Neural cell (in vitro differentiated cells): ENCODE measurements at regions not wholly inside any gene's neighbourhood (a gene's known extent, or its start where the extent isn't known, plus 50 kb on each side); places are given as distances from the start of the nearest gene placed in this dataset.

ENCODE experiments used
- H2AFZ ChIP-seq: fragments of 200-600, 300-800 bp; sonication (generic), shearing (Covaris generic); 2 replicates; pipeline ENCODE4 v1.6.0; 2014; ENCODE audit warnings: low read depth, mild to moderate bottlenecking, antibody characterized with exemption, low read length, moderate library complexity
- H3F3A ChIP-seq: fragments of 200-600 bp; shearing (Covaris generic); 2 replicates; pipeline ENCODE4 v1.6.1; 2016; ENCODE audit warnings: mild to moderate bottlenecking, moderate library complexity, mixed read lengths, antibody characterized with exemption, low read length; ENCODE audit not compliant: insufficient read depth, poor library complexity, severe bottlenecking
- H3K27ac ChIP-seq: fragments of 200-600, 300-800 bp; sonication (generic), shearing (Covaris generic); 2 replicates; pipeline ENCODE4 v1.5.1; 2014; ENCODE audit warnings: mild to moderate bottlenecking, low read length, moderate library complexity
- H3K27me3 ChIP-seq: fragments of 300-800, 200-600 bp; sonication (generic), shearing (Covaris generic); 2 replicates; pipeline ENCODE4 v1.6.0; 2014; ENCODE audit warnings: mild to moderate bottlenecking, low read depth, low read length, moderate library complexity; ENCODE audit not compliant: insufficient read depth
- H3K36me3 ChIP-seq: fragments of 300-800, 200-600 bp; sonication (generic), shearing (Covaris generic); 2 replicates; pipeline ENCODE4 v1.5.1; 2014; ENCODE audit warnings: mild to moderate bottlenecking, antibody characterized with exemption, low read length, moderate library complexity; ENCODE audit not compliant: insufficient read depth
- H3K4me2 ChIP-seq: fragments of 300-800, 200-600 bp; sonication (generic), shearing (Covaris generic); 2 replicates; pipeline ENCODE4 v1.6.0; 2014; ENCODE audit warnings: mild to moderate bottlenecking, low read length
- H3K4me3 ChIP-seq: fragments of 300-800, 200-600 bp; sonication (generic), shearing (Covaris generic); 2 replicates; pipeline ENCODE4 v1.5.1; 2014; ENCODE audit warnings: mild to moderate bottlenecking, low read length, moderate library complexity
- H3K79me2 ChIP-seq: fragments of 200-600 bp; shearing (Covaris generic); replicated peaks from 2 replicates; pipeline ENCODE4 v1.6.0; 2014; ENCODE audit warnings: mild to moderate bottlenecking, low read length, moderate library complexity; ENCODE audit not compliant: insufficient read depth
- H3K9ac ChIP-seq: fragments of 300-800, 200-600 bp; sonication (generic), shearing (Covaris generic); 2 replicates; pipeline ENCODE4 v1.6.1; 2016; ENCODE audit warnings: mild to moderate bottlenecking, low read length, mixed read lengths
- H3K9me2 ChIP-seq: fragments of 200-600 bp; shearing (Covaris generic); 2 replicates; pipeline ENCODE4 v1.6.1; 2016; ENCODE audit warnings: mild to moderate bottlenecking, low read length, mixed read lengths; ENCODE audit not compliant: insufficient read depth
- H3K9me3 ChIP-seq: fragments of 200-600, 300-800 bp; sonication (generic), shearing (Covaris generic); 2 replicates; pipeline ENCODE4 v1.6.1; 2016; ENCODE audit warnings: mild to moderate bottlenecking, mixed run types, low read length, moderate library complexity, mixed read lengths
- H4K20me1 ChIP-seq: fragments of 200-600 bp; shearing (Covaris generic); 2 replicates; pipeline ENCODE4 v1.6.1; 2016; ENCODE audit warnings: mild to moderate bottlenecking, mixed run types; ENCODE audit not compliant: insufficient read depth
- CTCF ChIP-seq: fragments of 450-650 bp; IDR thresholded peaks from 2 replicates; pipeline ENCODE4 v1.5.1; 2014; ENCODE audit warnings: antibody characterized with exemption, mild to moderate bottlenecking, moderate library complexity; ENCODE audit not compliant: poor library complexity, severe bottlenecking
- EP300 ChIP-seq: fragments of 450-650 bp; conservative IDR thresholded peaks from 2 replicates; pipeline ENCODE4 v1.6.1; 2014; ENCODE audit warnings: antibody characterized with exemption, mild to moderate bottlenecking, moderate library complexity; ENCODE audit not compliant: poor library complexity, severe bottlenecking
- EZH2 ChIP-seq: fragments of 200-600, 300-800 bp; shearing (Covaris generic), sonication (generic); IDR thresholded peaks from 2 replicates; pipeline ENCODE4 v1.6.1; 2014; ENCODE audit warnings: antibody characterized with exemption, low read length, borderline replicate concordance, mild to moderate bottlenecking; ENCODE audit not compliant: insufficient read depth, poor library complexity, severe bottlenecking
- MXI1 ChIP-seq: fragments of 450-650 bp; conservative IDR thresholded peaks from 2 replicates; pipeline ENCODE4 v1.6.1; 2014; ENCODE audit warnings: antibody characterized with exemption, mild to moderate bottlenecking; ENCODE audit not compliant: poor library complexity, severe bottlenecking
- POLR2AphosphoS5 ChIP-seq: IDR thresholded peaks from 2 replicates; pipeline ENCODE4 v1.6.1; 2012
- RAD21 ChIP-seq: fragments of 450-650 bp; conservative IDR thresholded peaks from 2 replicates; pipeline ENCODE4 v1.6.1; 2014; ENCODE audit warnings: antibody characterized with exemption, mild to moderate bottlenecking, moderate library complexity
- REST ChIP-seq: IDR thresholded peaks from 2 replicates; pipeline ENCODE4 v1.6.1; 2012; ENCODE audit warnings: borderline replicate concordance
- SMC3 ChIP-seq: fragments of 450-650 bp; conservative IDR thresholded peaks from 2 replicates; pipeline ENCODE4 v1.6.1; 2014; ENCODE audit warnings: antibody characterized with exemption, mild to moderate bottlenecking, moderate library complexity; ENCODE audit not compliant: poor library complexity
- TAF1 ChIP-seq: IDR thresholded peaks from 2 replicates; pipeline ENCODE4 v1.6.1; 2012; ENCODE audit warnings: low read depth

GRCh38 chr13:104057861-104058260 is 991.6 kb upstream of the SLC10A2 start:
- no peaks in the 10 kb centered on the region for H3K9me2 ChIP-seq
- no peaks in the 10 kb centered on the region for H4K20me1 ChIP-seq
- no peak overlapping the region for H2AFZ ChIP-seq
- no peak overlapping the region for H3K4me3 ChIP-seq
- H3K9me3 ChIP-seq = no peaks in the 10 kb centered on the region
- TF ChIP-seq EP300 (no peak), REST (no peak), SMC3 (no peak)
- no peak overlapping the region for H3K27ac ChIP-seq
- H3F3A ChIP-seq = no peaks in the 10 kb centered on the region
- H3K4me2 ChIP-seq = no peak overlapping the region
- no peaks in the 10 kb centered on the region for H3K36me3 ChIP-seq
- H3K9ac ChIP-seq = no peak overlapping the region
- no peaks in the 10 kb centered on the region for H3K79me2 ChIP-seq
- H3K27me3 ChIP-seq = no peaks in the 10 kb centered on the region

GRCh38 chr13:104045907-104046306 is 979.7 kb upstream of the SLC10A2 start:
- TF ChIP-seq POLR2AphosphoS5 (peak; percentile 68), SMC3 (no peak), RAD21 (no peak), REST (no peak), MXI1 (no peak), CTCF (no peak), EP300 (peak; percentile 63), TAF1 (no peak), EZH2 (no peak)
- H3K79me2 ChIP-seq = no peaks in the 10 kb centered on the region

More at GRCh38 chr13:104045907-104046306, 979.7 kb upstream of the SLC10A2 start:
- Histone ChIP-seq H3K4me3 (peak overlapping the region; percentile 26), H3K9me2 (no peaks in the 10 kb centered on the region), H3F3A (no peaks in the 10 kb centered on the region), H3K9me3 (no peaks in the 10 kb centered on the region), H2AFZ (no peak overlapping the region), H3K36me3 (no peaks in the 10 kb centered on the region), H3K9ac (no peak overlapping the region), H3K4me2 (peak overlapping the region; percentile 31), H4K20me1 (no peaks in the 10 kb centered on the region), H3K27me3 (no peaks in the 10 kb centered on the region), H3K27ac (peak overlapping the region; percentile 74)
